NCI-H128 (cell line): ENCODE measurements at regions not wholly inside any gene's neighbourhood (a gene's known extent, or its start where the extent isn't known, plus 50 kb on each side); places are given as distances from the start of the nearest gene placed in this dataset.

Experiments
- DNase-seq: peaks from one replicate; lab custom pipeline; 2025; ENCODE audit not compliant: unreplicated experiment; lab: John Stamatoyannopoulos, UW

- no peak for DNase-seq
These were observed 1595.1 kb upstream of the MIR17HG start for GRCh38 chr13:89752394-89752793.

- no peak for DNase-seq
These were observed 1591.6 kb upstream of the MIR17HG start for GRCh38 chr13:89755729-89756492.

GRCh38 chr13:89763005-89763404, 1584.5 kb upstream of the MIR17HG start:
- DNase-seq, result no peak

GRCh38 chr13:89783221-89783755, 1564.2 kb upstream of the MIR17HG start:
- DNase-seq, result no peak

- no peak for DNase-seq
These were observed 1563.2 kb upstream of the MIR17HG start for GRCh38 chr13:89784161-89784809.

- DNase-seq, result no peak
These were observed 1561.0 kb upstream of the MIR17HG start for GRCh38 chr13:89786531-89786930.

GRCh38 chr13:89790696-89791095, 1556.8 kb upstream of the MIR17HG start:
- no peak for DNase-seq

- no peak for DNase-seq
These were observed 1555.4 kb upstream of the MIR17HG start for GRCh38 chr13:89791971-89792630.

- no peak for DNase-seq
These were observed 1551.3 kb upstream of the MIR17HG start for GRCh38 chr13:89796196-89796595.

- DNase-seq, result no peak
These were observed 1543.6 kb upstream of the MIR17HG start for GRCh38 chr13:89803839-89804238.

- DNase-seq, result no peak
These were observed 1540.9 kb upstream of the MIR17HG start for GRCh38 chr13:89806594-89806993.

GRCh38 chr13:89812856-89813255, 1534.6 kb upstream of the MIR17HG start:
- DNase-seq, result no peak

- DNase-seq, result no peak
These were observed 1531.1 kb upstream of the MIR17HG start for GRCh38 chr13:89816404-89816803.

GRCh38 chr13:89822467-89822866, 1525.0 kb upstream of the MIR17HG start:
- DNase-seq, result no peak

GRCh38 chr13:89827552-89827951, 1519.9 kb upstream of the MIR17HG start:
- DNase-seq, result no peak

GRCh38 chr13:89828506-89828905, 1519.0 kb upstream of the MIR17HG start:
- DNase-seq, result no peak

- no peak for DNase-seq
These were observed 1516.3 kb upstream of the MIR17HG start for GRCh38 chr13:89831157-89831556.

GRCh38 chr13:89832827-89833226, 1514.7 kb upstream of the MIR17HG start:
- no peak for DNase-seq

- DNase-seq, result no peak
These were observed 1503.9 kb upstream of the MIR17HG start for GRCh38 chr13:89843621-89844020.

GRCh38 chr13:89845874-89846273, 1501.6 kb upstream of the MIR17HG start:
- DNase-seq, result no peak

- DNase-seq, result no peak
These were observed 1500.4 kb upstream of the MIR17HG start for GRCh38 chr13:89846926-89847585.
